Gastroesophageal sphincter (tissue), 4 donors: ENCODE measurements at regions not wholly inside any gene's neighbourhood (a gene's known extent, or its start where the extent isn't known, plus 50 kb on each side); places are given as distances from the start of the nearest gene placed in this dataset.

ENCODE experiments used
- ATAC-seq: fragments of 150-250 bp; one replicate; pipeline ENCODE4 v1.9.1; 2016; ENCODE audit warnings: mild to moderate bottlenecking, moderate library complexity
- H3K27ac ChIP-seq, 4 donors: fragments of 200-600 bp; sonication (generic) in 3 of 4; 1 replicate in 3 of 4; 2 replicates in 1 of 4; pipeline ENCODE4 v1.5.1; 2016 to 2019
- H3K27me3 ChIP-seq: fragments of 200-600 bp; sonication (generic); one replicate; pipeline ENCODE4 v1.5.1; 2019
- H3K36me3 ChIP-seq, 2 donors: fragments of 200-600 bp; sonication (generic); one replicate each; pipeline ENCODE4 v1.5.1; 2019; ENCODE audit warnings: control low read depth in 1 of 2
- H3K4me1 ChIP-seq, 3 donors: fragments of 200-600 bp; sonication (generic); 1 replicate in 2 of 3; 2 replicates in 1 of 3; pipeline ENCODE4 v1.5.1; 2016 to 2019; ENCODE audit warnings: control low read depth in 2 of 3
- H3K4me3 ChIP-seq, 2 donors: fragments of 200-600 bp; sonication (generic); one replicate each; pipeline ENCODE4 v1.5.1; 2019; ENCODE audit warnings: mild to moderate bottlenecking in 1 of 2, moderate library complexity in 1 of 2
- H3K9me3 ChIP-seq, 3 donors: fragments of 200-600 bp; sonication (generic); one replicate each; pipeline ENCODE4 v1.5.1; 2017 to 2019; ENCODE audit warnings: control low read depth in 2 of 3
- CTCF ChIP-seq, 4 experiments: fragments of 200-600 bp in 2 of 4; fragments of 450-650 bp in 2 of 4; sonication (generic) in 1 of 4; IDR thresholded peaks; one replicate each; pipeline ENCODE4 v1.5.1; 2017 to 2019; ENCODE audit warnings: antibody characterized with exemption in 4 of 4, mild to moderate bottlenecking in 2 of 4, moderate library complexity in 2 of 4
- EP300 ChIP-seq: sonication (generic); formaldehyde crosslinking; IDR thresholded peaks from one replicate; pipeline ENCODE4 v1.6.1; 2017; ENCODE audit warnings: antibody characterized with exemption, mild to moderate bottlenecking
- POLR2A ChIP-seq, 2 donors: fragments of 450-650 bp; IDR thresholded peaks; one replicate each; pipeline ENCODE4 v1.6.1; 2017; ENCODE audit warnings: antibody characterized with exemption in 2 of 2, mild to moderate bottlenecking in 2 of 2, moderate library complexity in 1 of 2
- POLR2AphosphoS5 ChIP-seq: sonication (generic); formaldehyde crosslinking; IDR thresholded peaks from one replicate; pipeline ENCODE4 v1.6.1; 2017; ENCODE audit warnings: antibody characterized with exemption
- WGBS, 2 donors: methylation state at CpG; one replicate each; pipeline ENCODE4 v1.1.5; 2018; ENCODE audit warnings: low coverage in 1 of 2; 5-methylcytosine and 5-hydroxymethylcytosine counted together

- H3K27me3 ChIP-seq = no peaks in the 10 kb centered on the region
- TF ChIP-seq CTCF (IDR thresholded peaks at IDR 0.05) (no peak), EP300 (no peak), POLR2AphosphoS5 (no peak), POLR2A (IDR thresholded peaks at IDR 0.05) (no peak)
- no peak overlapping the region for H3K27ac ChIP-seq
- H3K4me3 ChIP-seq = no peak overlapping the region
- H3K9me3 ChIP-seq = no peaks in the 10 kb centered on the region
- 38 to 70% methylated on average over 4 to 5 of the region's 5 CpGs for WGBS, 2 donors
- H3K4me1 ChIP-seq = no peaks in the 10 kb centered on the region
- no peaks in the 10 kb centered on the region for H3K36me3 ChIP-seq
- no peak for ATAC-seq
Observed at GRCh38 chr6:133016631-133017030, 202.3 kb downstream of the RPS12 start.

GRCh38 chr6:133017581-133017980 is 203.2 kb downstream of the RPS12 start:
- Histone ChIP-seq H3K9me3 (no peaks in the 10 kb centered on the region), H3K27me3 (no peaks in the 10 kb centered on the region), H3K4me1 (no peaks in the 10 kb centered on the region), H3K36me3 (no peaks in the 10 kb centered on the region), H3K4me3 (no peak overlapping the region), H3K27ac (no peak overlapping the region)
- 74 to 84% methylated on average over 5 of the region's 5 CpGs for WGBS, 2 donors
- TF ChIP-seq POLR2A (IDR thresholded peaks at IDR 0.05) (no peak), EP300 (no peak), CTCF (IDR thresholded peaks at IDR 0.05) (no peak), POLR2AphosphoS5 (no peak)
- ATAC-seq = no peak

GRCh38 chr6:133026705-133027104 is 212.3 kb downstream of the RPS12 start:
- H3K36me3 ChIP-seq = no peaks in the 10 kb centered on the region
- H3K4me1 ChIP-seq = no peaks in the 10 kb centered on the region
- WGBS, 2 donors = no CpG with 5 or more reads among the region's 2 CpGs
- no peaks in the 10 kb centered on the region for H3K27me3 ChIP-seq
- H3K4me3 ChIP-seq = no peak overlapping the region
- no peak overlapping the region for H3K27ac ChIP-seq
- no peak for TF ChIP-seq POLR2A (IDR thresholded peaks at IDR 0.05)
- TF ChIP-seq POLR2AphosphoS5 = no peak
- no peak for TF ChIP-seq EP300
- no peak for TF ChIP-seq CTCF (IDR thresholded peaks at IDR 0.05)
- ATAC-seq = no peak
- H3K9me3 ChIP-seq = peaks cover 0 to 12% (median 0%) of the 10 kb centered on the region in 3 donors

- 74 to 94% methylated on average over 4 of the region's 4 CpGs for WGBS, 2 donors
- Histone ChIP-seq H3K9me3 (no peaks in the 10 kb centered on the region), H3K4me1 (no peaks in the 10 kb centered on the region), H3K27me3 (no peaks in the 10 kb centered on the region), H3K36me3 (no peaks in the 10 kb centered on the region), H3K4me3 (no peak overlapping the region), H3K27ac (no peak overlapping the region)
- ATAC-seq = no peak
- TF ChIP-seq CTCF (IDR thresholded peaks at IDR 0.05) = no peak
Observed at GRCh38 chr6:133033263-133033662, 207.9 kb upstream of the EYA4 start.

GRCh38 chr6:133034509-133035206 is 206.5 kb upstream of the EYA4 start:
- TF ChIP-seq CTCF (IDR thresholded peaks at IDR 0.05) (no peak), POLR2A (IDR thresholded peaks at IDR 0.05) (no peak), EP300 (no peak)
- Histone ChIP-seq H3K4me3 (no peak overlapping the region), H3K27me3 (no peaks in the 10 kb centered on the region), H3K27ac (no peak overlapping the region), H3K4me1 (no peaks in the 10 kb centered on the region), H3K36me3 (no peaks in the 10 kb centered on the region), H3K9me3 (no peaks in the 10 kb centered on the region)
- ATAC-seq = no peak
- 81 to 84% methylated on average over 7 to 8 of the region's 8 CpGs for WGBS, 2 donors
